IMR-90 (cell line): ENCODE measurements at regions not wholly inside any gene's neighbourhood (a gene's known extent, or its start where the extent isn't known, plus 50 kb on each side); places are given as distances from the start of the nearest gene placed in this dataset.

Source experiments
- ATAC-seq: fragments of 200-7000 bp; cut with Tn5 transposase; 2 replicates; pipeline ENCODE4 v1.9.1; 2020; ENCODE audit warnings: low read depth, mild to moderate bottlenecking, moderate library complexity
- BruUV-seq: library from RNA; stranded (reverse); fragments of 400-500 nt; replicated peaks from 2 replicates; lab custom pipeline; 2021; lab: Mats Ljungman, UMichigan
- CTCF ChIA-PET: fragments of 300-600 bp; formaldehyde crosslinking; extraction: SDS; loops from one replicate; lab custom pipeline; 2021; ENCODE audit warnings: antibody characterized with exemption; lab: Yijun Ruan, JAX
- POLR2A ChIA-PET: fragments of 300-600 bp; sonication (Branson Sonifier 250); formaldehyde crosslinking; loops from one replicate; lab custom pipeline; 2022; ENCODE audit warnings: antibody characterized with exemption; ENCODE audit not compliant: unreplicated experiment; lab: Charles Lee
- DNase-seq: peaks from one replicate; pipeline ENCODE4 v3.0.0; 2013
- H2AFZ ChIP-seq: replicated peaks from 2 replicates; pipeline ENCODE3; 2013; ENCODE audit warnings: low read length, mild to moderate bottlenecking; ENCODE audit not compliant: poor library complexity
- H2AK5ac ChIP-seq: 2 replicates; pipeline ENCODE4 v1.6.1; 2013; ENCODE audit warnings: low read depth, low read length, inconsistent platforms
- H2AK9ac ChIP-seq: replicated peaks from 2 replicates; pipeline ENCODE3; 2013; ENCODE audit warnings: mild to moderate bottlenecking, low read depth, low read length, moderate library complexity; ENCODE audit not compliant: poor library complexity
- H2BK120ac ChIP-seq: 2 replicates; pipeline ENCODE4 v1.6.1; 2013; ENCODE audit warnings: low read depth, low read length, inconsistent platforms
- H2BK15ac ChIP-seq: 3 replicates; pipeline ENCODE4 v1.6.1; 2013; ENCODE audit warnings: low read depth, low read length, inconsistent platforms
- H2BK20ac ChIP-seq: 2 replicates; pipeline ENCODE4 v1.6.1; 2013; ENCODE audit warnings: low read depth, mild to moderate bottlenecking, inconsistent platforms, low read length, moderate library complexity
- H2BK5ac ChIP-seq: 2 replicates; pipeline ENCODE4 v1.6.1; 2013; ENCODE audit warnings: mild to moderate bottlenecking, low read depth, low read length, inconsistent platforms; ENCODE audit not compliant: poor library complexity, severe bottlenecking
- H3K14ac ChIP-seq: replicated peaks from 2 replicates; pipeline ENCODE4 v1.6.1; 2013; ENCODE audit warnings: low read depth, low read length, inconsistent platforms
- H3K18ac ChIP-seq: 2 replicates; pipeline ENCODE4 v1.6.1; 2013; ENCODE audit warnings: low read depth, low read length, control low read depth
- H3K23ac ChIP-seq: 2 replicates; pipeline ENCODE4 v1.6.1; 2013; ENCODE audit warnings: low read depth, low read length, inconsistent platforms
- H3K27ac ChIP-seq: 2 replicates; pipeline ENCODE4 v1.5.1; 2013; ENCODE audit warnings: mild to moderate bottlenecking, control low read depth, low read length; ENCODE audit not compliant: insufficient read depth
- H3K27me3 ChIP-seq: 2 replicates; pipeline ENCODE4 v1.6.1; 2013; ENCODE audit warnings: low read length; ENCODE audit not compliant: control insufficient read depth, insufficient read depth
- H3K36me3 ChIP-seq: 2 replicates; pipeline ENCODE4 v1.6.1; 2013; ENCODE audit warnings: low read length, mixed read lengths; ENCODE audit not compliant: control insufficient read depth, insufficient read depth
- H3K4ac ChIP-seq: 2 replicates; pipeline ENCODE4 v1.6.1; 2013; ENCODE audit warnings: low read depth, low read length, inconsistent platforms
- H3K4me1 ChIP-seq: 2 replicates; pipeline ENCODE4 v1.6.1; 2013; ENCODE audit warnings: low read length, mixed read lengths; ENCODE audit not compliant: control insufficient read depth, insufficient read depth
- H3K4me2 ChIP-seq: 2 replicates; pipeline ENCODE4 v1.6.1; 2013; ENCODE audit warnings: low read depth, mild to moderate bottlenecking, control low read depth, low read length, moderate library complexity
- H3K4me3 ChIP-seq: 2 replicates; pipeline ENCODE4 v1.5.1; 2013; ENCODE audit warnings: low read depth, mild to moderate bottlenecking, control low read depth, low read length, moderate library complexity; ENCODE audit not compliant: insufficient read depth
- H3K56ac ChIP-seq: 2 replicates; pipeline ENCODE4 v1.6.1; 2013; ENCODE audit warnings: low read length, inconsistent platforms; ENCODE audit not compliant: insufficient read depth; ENCODE audit errors: extremely low read depth
- H3K79me1 ChIP-seq, 2 experiments: 2 replicates each; pipeline ENCODE4 v1.6.1; 2013; ENCODE audit warnings: low read length in 2 of 2, inconsistent platforms in 1 of 2, low read depth in 1 of 2
- H3K9ac ChIP-seq: 2 replicates; pipeline ENCODE4 v1.6.1; 2013; ENCODE audit warnings: low read depth, low read length, control low read depth
- H3K9me1 ChIP-seq: 2 replicates; pipeline ENCODE4 v1.6.1; 2013; ENCODE audit warnings: low read length, inconsistent platforms; ENCODE audit not compliant: insufficient read depth
- H3K9me3 ChIP-seq: 2 replicates; pipeline ENCODE4 v1.6.1; 2013; ENCODE audit warnings: low read length; ENCODE audit not compliant: control insufficient read depth, insufficient read depth
- H4K20me1 ChIP-seq: 2 replicates; pipeline ENCODE4 v1.6.1; 2013; ENCODE audit warnings: low read length, inconsistent platforms; ENCODE audit not compliant: insufficient read depth
- H4K5ac ChIP-seq: 2 replicates; pipeline ENCODE4 v1.6.1; 2013; ENCODE audit warnings: mild to moderate bottlenecking, low read depth, low read length, control low read depth
- H4K8ac ChIP-seq, 2 experiments: 2 replicates each; pipeline ENCODE4 v1.6.1; 2013; ENCODE audit warnings: low read depth in 2 of 2, low read length in 2 of 2, control low read depth in 1 of 2, inconsistent platforms in 1 of 2
- H4K91ac ChIP-seq: 2 replicates; pipeline ENCODE4 v1.6.1; 2013; ENCODE audit warnings: low read depth, low read length, inconsistent platforms; ENCODE audit not compliant: insufficient read depth
- BHLHE40 ChIP-seq: fragments of 150-350 bp; IDR thresholded peaks from 2 replicates; pipeline ENCODE4 v1.6.1; 2016; ENCODE audit warnings: mild to moderate bottlenecking, low read depth, low read length
- CEBPB ChIP-seq: IDR thresholded peaks from 2 replicates; pipeline ENCODE4 v1.6.1; 2012; ENCODE audit warnings: low read depth, low read length, improper control_type of control experiment
- CHD1 ChIP-seq: IDR thresholded peaks from 2 replicates; pipeline ENCODE4 v1.6.1; 2012; ENCODE audit warnings: low read depth, low read length, improper control_type of control experiment
- CTCF ChIP-seq: conservative IDR thresholded peaks from 2 replicates; pipeline ENCODE4 v1.5.1; 2012; ENCODE audit warnings: mild to moderate bottlenecking, low read depth, low read length, improper control_type of control experiment
- ELK1 ChIP-seq: fragments of 150-350 bp; IDR thresholded peaks from 2 replicates; pipeline ENCODE4 v1.6.1; 2016; ENCODE audit warnings: low read depth, mild to moderate bottlenecking, low read length, moderate library complexity, borderline replicate concordance
- FOS ChIP-seq: fragments of 150-350 bp; IDR thresholded peaks from 2 replicates; pipeline ENCODE4 v1.6.1; 2016; ENCODE audit warnings: low read depth, low read length
- MAFK ChIP-seq: IDR thresholded peaks from 2 replicates; pipeline ENCODE4 v1.6.1; 2012; ENCODE audit warnings: low read depth, low read length, improper control_type of control experiment
- MAZ ChIP-seq: IDR thresholded peaks from 2 replicates; pipeline ENCODE4 v1.6.1; 2012; ENCODE audit warnings: low read depth, mild to moderate bottlenecking, low read length, improper control_type of control experiment, moderate library complexity, borderline replicate concordance
- MXI1 ChIP-seq: IDR thresholded peaks from 2 replicates; pipeline ENCODE4 v1.6.1; 2012; ENCODE audit warnings: low read depth, mild to moderate bottlenecking, low read length, moderate library complexity, borderline replicate concordance
- NFE2L2 ChIP-seq: fragments of 150-350 bp; IDR thresholded peaks from 2 replicates; pipeline ENCODE4 v1.6.1; 2016; ENCODE audit warnings: low read depth, mild to moderate bottlenecking, low read length
- POLR2A ChIP-seq: IDR thresholded peaks from 2 replicates; pipeline ENCODE4 v1.6.1; 2012; ENCODE audit warnings: mild to moderate bottlenecking, low read depth, low read length
- RCOR1 ChIP-seq: IDR thresholded peaks from 2 replicates; pipeline ENCODE4 v1.6.1; 2012; ENCODE audit warnings: mild to moderate bottlenecking, low read length, improper control_type of control experiment; ENCODE audit not compliant: insufficient replicate concordance
- RFX5 ChIP-seq: IDR thresholded peaks from 2 replicates; pipeline ENCODE4 v1.8.0; 2012; ENCODE audit warnings: low read depth, mild to moderate bottlenecking, low read length, moderate library complexity
- SMC3 ChIP-seq: fragments of 150-350 bp; IDR thresholded peaks from 2 replicates; pipeline ENCODE4 v1.6.1; 2016; ENCODE audit warnings: low read depth, mild to moderate bottlenecking, antibody characterized with exemption, low read length, moderate library complexity
- USF2 ChIP-seq: fragments of 150-350 bp; IDR thresholded peaks from 2 replicates; pipeline ENCODE4 v1.6.1; 2017; ENCODE audit warnings: mild to moderate bottlenecking, antibody characterized with exemption, low read length, low read depth
- WGBS, 2 experiments: methylation state at CpG; one replicate each; pipeline versions ENCODE4 v1.1.5 to v1.1.7; 2013; ENCODE audit warnings: missing lambda C conversion rate in 2 of 2; ENCODE audit not compliant: insufficient read length in 1 of 2; ENCODE audit errors: extremely low coverage in 2 of 2; 5-methylcytosine and 5-hydroxymethylcytosine counted together
- dilution Hi-C: fragments of 300-500 bp; cut with HindIII; formaldehyde crosslinking; loops from one replicate; pipeline ENCODE4 v1.14.3; 2018; ENCODE audit warnings: low sequenced_read_pairs; ENCODE audit not compliant: unreplicated experiment
- in situ Hi-C: fragments of 300-500 bp; cut with MboI; formaldehyde crosslinking; loops from 3 replicates; pipeline ENCODE4 v1.14.3; 2019; ENCODE audit warnings: low sequenced_read_pairs, inconsistent platforms, mixed read lengths
- intact Hi-C: fragments of 100-400 bp; cut with micrococcal nuclease; formaldehyde crosslinking; loops from 2 replicates; pipeline ENCODE4 v1.10.0; 2022

GRCh38 chr1:182278144-182279054 lies 113.2 kb downstream of the GLUL start:
- intact Hi-C loops (no loop called here), in situ Hi-C loops (no loop called here), dilution Hi-C loops (no loop called here)
- no peak overlapping the region for H2AFZ ChIP-seq
- H3K9ac ChIP-seq = no peak overlapping the region
- H3K23ac ChIP-seq = no peak overlapping the region
- H2BK120ac ChIP-seq = no peak overlapping the region
- H2AK9ac ChIP-seq = no peak overlapping the region
- H3K27ac ChIP-seq = no peak overlapping the region
- WGBS, 2 experiments = 75% methylated on average over 5 of the region's 7 CpGs; no CpG with 5 or more reads in 1 of the 2 experiments
- no TSS peak for BruUV-seq
- no peaks in the 10 kb centered on the region for H3K4me1 ChIP-seq
- H3K79me1 ChIP-seq = no peaks in the 10 kb centered on the region
- H3K14ac ChIP-seq = no peak overlapping the region
- DNase-seq (no peak), ATAC-seq (no peak)
- H3K27me3 ChIP-seq = no peaks in the 10 kb centered on the region
- no peaks in the 10 kb centered on the region for H3K9me3 ChIP-seq
- H2AK5ac ChIP-seq = no peak overlapping the region
- no peak overlapping the region for H4K5ac ChIP-seq
- H3K36me3 ChIP-seq = no peaks in the 10 kb centered on the region
- no peak overlapping the region for H4K91ac ChIP-seq
- no peak overlapping the region for H3K56ac ChIP-seq
- no peak overlapping the region for H3K4me3 ChIP-seq
- H2BK15ac ChIP-seq = no peak overlapping the region
- no peak overlapping the region for H3K4me2 ChIP-seq
- no peak overlapping the region for H3K4ac ChIP-seq
- no peak overlapping the region for H4K8ac ChIP-seq
- H4K20me1 ChIP-seq = no peaks in the 10 kb centered on the region; the same call in 1 of the 2 replicates
- no peak overlapping the region for H2BK5ac ChIP-seq
- H3K9me1 ChIP-seq = no peaks in the 10 kb centered on the region
- H3K18ac ChIP-seq = no peak overlapping the region
- POLR2A ChIA-PET = no interaction called here
- CTCF ChIA-PET = no interaction called here
- no peak overlapping the region for H2BK20ac ChIP-seq
- TF ChIP-seq USF2 = no peak
- no peak for TF ChIP-seq CTCF
- no peak for TF ChIP-seq ELK1
- no peak for TF ChIP-seq FOS
- TF ChIP-seq NFE2L2 = no peak
- TF ChIP-seq MAZ = no peak
- TF ChIP-seq CEBPB = no peak
- TF ChIP-seq CHD1 = no peak
- no peak for TF ChIP-seq BHLHE40
- no peak for TF ChIP-seq SMC3
- no peak for TF ChIP-seq MAFK
- TF ChIP-seq RCOR1 = no peak
- TF ChIP-seq MXI1 = no peak
- TF ChIP-seq POLR2A = no peak
- no peak for TF ChIP-seq RFX5
